ENCODE measurements at regions not wholly inside any gene's neighbourhood (a gene's known extent, or its start where the extent isn't known, plus 50 kb on each side); places are given as distances from the start of the nearest gene placed in this dataset.

DNA sequence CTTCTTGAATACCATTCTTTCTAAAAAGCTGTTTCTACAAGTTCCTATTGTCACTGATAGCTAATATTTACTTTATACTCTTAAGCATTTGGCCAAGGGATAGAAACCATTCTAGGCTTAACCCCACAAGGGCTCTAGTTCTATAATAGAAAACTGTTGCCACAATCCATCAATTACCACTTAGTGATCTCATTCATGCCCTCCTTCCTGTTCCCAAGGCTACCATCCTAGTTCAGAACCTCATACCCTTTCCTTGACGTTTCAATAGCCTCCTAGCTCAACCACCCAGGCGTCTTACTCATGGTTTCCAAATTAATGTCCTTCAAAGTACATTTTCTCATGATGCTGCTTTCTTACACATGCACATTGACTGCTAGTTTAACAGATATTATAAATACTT lies 493.5 kb downstream of the NAV3 start:
- Histone ChIP-seq H3K27ac (ENCODE audit: low read length) (no peak overlapping the region), H3K9me3 (replicated peaks; ENCODE audit: insufficient read depth, low read length) (no peaks in the 10 kb centered on the region), H3K79me2 (ENCODE audit: low read length) (no peaks in the 10 kb centered on the region), H2AFZ (ENCODE audit: low read length) (no peak overlapping the region), H3K36me3 (replicated peaks; ENCODE audit: insufficient read depth, low read length) (no peaks in the 10 kb centered on the region), H3K4me1 (ENCODE audit: low read length) (peaks cover 34% of the 10 kb centered on the region), H3K27me3 (replicated peaks; ENCODE audit: insufficient read depth, low read length) (no peaks in the 10 kb centered on the region), H3K9me2 (replicated peaks; ENCODE audit: insufficient read depth, low read length) (no peaks in the 10 kb centered on the region), H3K4me2 (ENCODE audit: low read depth, low read length) (no peak overlapping the region), H4K20me1 (ENCODE audit: insufficient read depth, low read length) (no peaks in the 10 kb centered on the region), H3F3A (ENCODE audit: insufficient read depth, low read length) (peaks cover 7% of the 10 kb centered on the region; the same call in 1 of the 2 replicates), H3K4me3 (ENCODE audit: low read length) (no peak overlapping the region), H3K9ac (ENCODE audit: low read length) (no peak overlapping the region)
- TF ChIP-seq EZH2 (optimal IDR thresholded peaks at IDR 0.05; ENCODE audit: low read depth, low read length) (no peak), EZH2phosphoT487 (IDR thresholded peaks at IDR 0.05; ENCODE audit: low read length) (no peak)
- TF ChIP-seq, protein P1, sequence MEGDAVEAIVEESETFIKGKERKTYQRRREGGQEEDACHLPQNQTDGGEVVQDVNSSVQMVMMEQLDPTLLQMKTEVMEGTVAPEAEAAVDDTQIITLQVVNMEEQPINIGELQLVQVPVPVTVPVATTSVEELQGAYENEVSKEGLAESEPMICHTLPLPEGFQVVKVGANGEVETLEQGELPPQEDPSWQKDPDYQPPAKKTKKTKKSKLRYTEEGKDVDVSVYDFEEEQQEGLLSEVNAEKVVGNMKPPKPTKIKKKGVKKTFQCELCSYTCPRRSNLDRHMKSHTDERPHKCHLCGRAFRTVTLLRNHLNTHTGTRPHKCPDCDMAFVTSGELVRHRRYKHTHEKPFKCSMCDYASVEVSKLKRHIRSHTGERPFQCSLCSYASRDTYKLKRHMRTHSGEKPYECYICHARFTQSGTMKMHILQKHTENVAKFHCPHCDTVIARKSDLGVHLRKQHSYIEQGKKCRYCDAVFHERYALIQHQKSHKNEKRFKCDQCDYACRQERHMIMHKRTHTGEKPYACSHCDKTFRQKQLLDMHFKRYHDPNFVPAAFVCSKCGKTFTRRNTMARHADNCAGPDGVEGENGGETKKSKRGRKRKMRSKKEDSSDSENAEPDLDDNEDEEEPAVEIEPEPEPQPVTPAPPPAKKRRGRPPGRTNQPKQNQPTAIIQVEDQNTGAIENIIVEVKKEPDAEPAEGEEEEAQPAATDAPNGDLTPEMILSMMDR (IDR thresholded peaks at IDR 0.05; ENCODE audit: low read length), result no peak
- no peak for DNase-seq

DNA sequence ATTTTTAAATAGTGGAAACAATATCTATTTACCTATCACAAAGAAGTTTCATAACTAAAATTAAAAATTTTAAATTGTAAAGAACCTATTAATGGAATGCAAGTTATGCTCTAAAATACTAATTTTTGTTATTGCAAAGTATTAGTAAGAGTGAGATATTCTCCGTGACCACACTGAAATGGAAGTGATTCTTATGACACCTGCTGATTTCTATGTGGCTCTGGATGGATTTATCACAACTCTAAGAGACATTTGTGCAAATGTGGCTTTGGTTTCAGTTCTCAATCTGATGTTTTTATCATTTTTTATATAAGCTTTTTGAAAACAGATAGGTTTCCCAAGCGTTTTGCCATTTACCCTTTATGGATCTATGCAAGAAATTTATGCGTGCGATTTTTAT lies 497.8 kb downstream of the NAV3 start:
- no peak overlapping the region for H3K9ac ChIP-seq (ENCODE audit: low read length)
- DNase-seq, result peak; percentile 77
- H3K27me3 ChIP-seq (replicated peaks; ENCODE audit: insufficient read depth, low read length), result no peaks in the 10 kb centered on the region
- no peak overlapping the region for H2AFZ ChIP-seq (ENCODE audit: low read length)
- no peaks in the 10 kb centered on the region for H3K9me3 ChIP-seq (replicated peaks; ENCODE audit: insufficient read depth, low read length)
- H4K20me1 ChIP-seq (ENCODE audit: insufficient read depth, low read length), result no peaks in the 10 kb centered on the region
- no peaks in the 10 kb centered on the region for H3K36me3 ChIP-seq (replicated peaks; ENCODE audit: insufficient read depth, low read length)
- peak overlapping the region; percentile 27; the same call in 1 of the 2 replicates for H3K27ac ChIP-seq (ENCODE audit: low read length)
- 0 out of 2 replicates have a peak overlapping the region, but pooled peaks have one; percentile 4 for H3K4me3 ChIP-seq (ENCODE audit: low read length)
- TF ChIP-seq EZH2 (optimal IDR thresholded peaks at IDR 0.05; ENCODE audit: low read depth, low read length), result no peak
- no peak for TF ChIP-seq EZH2phosphoT487 (IDR thresholded peaks at IDR 0.05; ENCODE audit: low read length)
- TF ChIP-seq, protein P1 (IDR thresholded peaks at IDR 0.05; ENCODE audit: low read length), result no peak
- H3K79me2 ChIP-seq (ENCODE audit: low read length), result no peaks in the 10 kb centered on the region
- peaks cover 27% of the 10 kb centered on the region for H3K4me1 ChIP-seq (ENCODE audit: low read length)
- no peaks in the 10 kb centered on the region for H3K9me2 ChIP-seq (replicated peaks; ENCODE audit: insufficient read depth, low read length)
- peak overlapping the region; percentile 15; the same call in 1 of the 2 replicates for H3K4me2 ChIP-seq (ENCODE audit: low read depth, low read length)
- peaks cover 7% of the 10 kb centered on the region; the same call in 1 of the 2 replicates for H3F3A ChIP-seq (ENCODE audit: insufficient read depth, low read length)

DNA sequence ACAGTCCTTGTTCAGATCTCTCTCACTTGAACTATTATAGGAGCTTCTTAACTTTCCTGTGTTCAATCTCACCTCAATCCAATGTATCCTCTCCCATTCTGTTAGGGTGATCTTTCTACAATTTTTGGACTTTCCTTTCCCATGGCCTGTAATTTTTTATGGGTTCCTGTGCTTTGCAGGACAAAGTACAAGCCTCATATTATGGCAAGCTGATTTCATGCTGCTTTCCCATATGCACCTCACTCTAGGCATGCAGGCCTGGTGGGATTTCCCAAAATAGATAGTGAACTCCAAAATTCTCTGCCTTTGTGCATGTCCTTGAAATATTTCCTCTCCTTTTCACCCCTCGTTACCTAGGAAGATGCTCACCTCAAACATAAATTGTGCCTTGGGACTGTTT lies 499.4 kb downstream of the NAV3 start:
- H3K9me2 ChIP-seq (replicated peaks; ENCODE audit: insufficient read depth, low read length), result no peaks in the 10 kb centered on the region
- no peaks in the 10 kb centered on the region for H3K9me3 ChIP-seq (replicated peaks; ENCODE audit: insufficient read depth, low read length)
- no peak for DNase-seq
- peaks cover 7% of the 10 kb centered on the region; the same call in 1 of the 2 replicates for H3F3A ChIP-seq (ENCODE audit: insufficient read depth, low read length)
- no peak overlapping the region for H3K27ac ChIP-seq (ENCODE audit: low read length)
- H3K27me3 ChIP-seq (replicated peaks; ENCODE audit: insufficient read depth, low read length), result no peaks in the 10 kb centered on the region
- H3K4me1 ChIP-seq (ENCODE audit: low read length), result peaks cover 27% of the 10 kb centered on the region
- no peak overlapping the region for H2AFZ ChIP-seq (ENCODE audit: low read length)
- H3K4me3 ChIP-seq (ENCODE audit: low read length), result no peak overlapping the region
- no peaks in the 10 kb centered on the region for H3K79me2 ChIP-seq (ENCODE audit: low read length)
- H4K20me1 ChIP-seq (ENCODE audit: insufficient read depth, low read length), result no peaks in the 10 kb centered on the region
- H3K9ac ChIP-seq (ENCODE audit: low read length), result no peak overlapping the region
- TF ChIP-seq EZH2phosphoT487 (IDR thresholded peaks at IDR 0.05; ENCODE audit: low read length), result no peak
- TF ChIP-seq, protein P1 (IDR thresholded peaks at IDR 0.05; ENCODE audit: low read length), result no peak
- TF ChIP-seq EZH2 (optimal IDR thresholded peaks at IDR 0.05; ENCODE audit: low read depth, low read length), result no peak
- no peak overlapping the region for H3K4me2 ChIP-seq (ENCODE audit: low read depth, low read length)
- H3K36me3 ChIP-seq (replicated peaks; ENCODE audit: insufficient read depth, low read length), result no peaks in the 10 kb centered on the region
